ENCODE measurements at regions not wholly inside any gene's neighbourhood (a gene's known extent, or its start where the extent isn't known, plus 50 kb on each side); places are given as distances from the start of the nearest gene placed in this dataset.

DNA sequence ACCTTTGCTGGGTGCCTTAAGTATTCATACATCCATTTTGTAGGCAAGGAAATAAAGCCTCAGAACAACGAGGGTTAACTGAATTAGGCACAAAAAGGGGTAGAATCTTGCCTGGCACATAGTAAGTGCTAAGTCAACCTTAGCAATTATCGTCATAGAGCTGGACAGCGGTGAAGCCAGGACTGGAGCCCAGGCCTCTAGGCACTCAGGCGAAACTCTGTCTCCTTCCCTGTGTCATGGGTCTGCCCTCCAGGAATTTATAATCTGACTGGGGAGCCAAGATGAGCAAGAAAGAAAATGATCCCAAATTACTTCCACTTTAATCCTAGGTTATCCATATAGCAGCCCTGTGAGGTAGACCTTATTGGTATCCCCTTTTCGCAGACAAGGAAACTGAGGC lies 61.4 kb downstream of the KATNIP start:
- no CpG with 5 or more reads among the region's 5 CpGs for WGBS (ENCODE audit: extremely low coverage, insufficient read length, low lambda C conversion rate)
- Histone ChIP-seq H3K9me3 (ENCODE audit: control insufficient read depth, low read depth, low read length) (no peaks in the 10 kb centered on the region), H3K4me2 (ENCODE audit: insufficient read depth, insufficient read length, low read length) (no peak overlapping the region), H3K14ac (ENCODE audit: insufficient read depth, low read length) (no peak overlapping the region), H3K4ac (ENCODE audit: low read depth, low read length) (no peak overlapping the region), H3K18ac (ENCODE audit: insufficient read length, low read depth, low read length) (no peak overlapping the region), H2BK12ac (ENCODE audit: insufficient read length, low read depth, low read length) (no peak overlapping the region), H2BK20ac (ENCODE audit: low read depth, low read length, poor library complexity, severe bottlenecking) (no peak overlapping the region), H3K56ac (ENCODE audit: insufficient read length, low read depth, low read length) (no peak overlapping the region), H3K27ac (ENCODE audit: insufficient read length, low read depth, low read length) (no peak overlapping the region), H2AFZ (ENCODE audit: low read length) (no peak overlapping the region), H3K4me1 (ENCODE audit: insufficient read depth, low read length) (no peaks in the 10 kb centered on the region), H4K91ac (ENCODE audit: insufficient read length, low read depth, low read length) (no peak overlapping the region), H2BK15ac (ENCODE audit: low read depth, low read length) (no peak overlapping the region), H3K23me2 (ENCODE audit: insufficient read length, low read depth, low read length, poor library complexity, severe bottlenecking) (no peaks in the 10 kb centered on the region), H2AK5ac (ENCODE audit: insufficient read length, low read length) (no peak overlapping the region), H3K23ac (ENCODE audit: insufficient read length, low read depth, low read length) (no peak overlapping the region), H3K27me3 (ENCODE audit: insufficient read depth, low read length) (no peaks in the 10 kb centered on the region), H3K9ac (ENCODE audit: extremely low read depth, insufficient read length, low read length) (no peak overlapping the region), H3T11ph (ENCODE audit: low read length) (no peak overlapping the region), H4K8ac (replicated peaks; ENCODE audit: insufficient read length, low read depth, low read length) (no peak overlapping the region), H2BK120ac (ENCODE audit: low read depth, low read length, poor library complexity, severe bottlenecking) (no peak overlapping the region), H2BK5ac (ENCODE audit: insufficient read length, low read length) (no peak overlapping the region), H4K5ac (ENCODE audit: insufficient read length, low read depth, low read length) (no peak overlapping the region), H3K79me2 (ENCODE audit: insufficient read depth, low read length) (no peaks in the 10 kb centered on the region), H4K20me1 (ENCODE audit: control insufficient read depth, insufficient read depth, insufficient read length) (no peaks in the 10 kb centered on the region), H3K79me1 (ENCODE audit: insufficient read depth, low read depth, low read length, poor library complexity, severe bottlenecking) (no peaks in the 10 kb centered on the region)
- Mint-ChIP-seq H3K27ac (no peak overlapping the region), H3K36me3 (ENCODE audit: insufficient read depth in 1 of 3, low read depth in 3 of 3) (peaks cover 0 to 2% (median 0%) of the 10 kb centered on the region in 3 experiments; a peak in 2 of 7 replicates), H3K4me1 (peaks cover 12 to 13% of the 10 kb centered on the region in 2 experiments), H3K27me3 (ENCODE audit: low read depth) (no peaks in the 10 kb centered on the region), H3K4me3 (no peak overlapping the region), H3K9me3 (no peaks in the 10 kb centered on the region)
- TF ChIP-seq, protein P1, sequence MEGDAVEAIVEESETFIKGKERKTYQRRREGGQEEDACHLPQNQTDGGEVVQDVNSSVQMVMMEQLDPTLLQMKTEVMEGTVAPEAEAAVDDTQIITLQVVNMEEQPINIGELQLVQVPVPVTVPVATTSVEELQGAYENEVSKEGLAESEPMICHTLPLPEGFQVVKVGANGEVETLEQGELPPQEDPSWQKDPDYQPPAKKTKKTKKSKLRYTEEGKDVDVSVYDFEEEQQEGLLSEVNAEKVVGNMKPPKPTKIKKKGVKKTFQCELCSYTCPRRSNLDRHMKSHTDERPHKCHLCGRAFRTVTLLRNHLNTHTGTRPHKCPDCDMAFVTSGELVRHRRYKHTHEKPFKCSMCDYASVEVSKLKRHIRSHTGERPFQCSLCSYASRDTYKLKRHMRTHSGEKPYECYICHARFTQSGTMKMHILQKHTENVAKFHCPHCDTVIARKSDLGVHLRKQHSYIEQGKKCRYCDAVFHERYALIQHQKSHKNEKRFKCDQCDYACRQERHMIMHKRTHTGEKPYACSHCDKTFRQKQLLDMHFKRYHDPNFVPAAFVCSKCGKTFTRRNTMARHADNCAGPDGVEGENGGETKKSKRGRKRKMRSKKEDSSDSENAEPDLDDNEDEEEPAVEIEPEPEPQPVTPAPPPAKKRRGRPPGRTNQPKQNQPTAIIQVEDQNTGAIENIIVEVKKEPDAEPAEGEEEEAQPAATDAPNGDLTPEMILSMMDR (conservative IDR thresholded peaks at IDR 0.05): no peak
- no peak for DNase-seq
